ENCODE measurements at regions not wholly inside any gene's neighbourhood (a gene's known extent, or its start where the extent isn't known, plus 50 kb on each side); places are given as distances from the start of the nearest gene placed in this dataset.
A peak's percentile ranks its signal among the peaks of the same experiment; 100 is the strongest.

GRCh38 chr3:5809586-5810246, 622.2 kb downstream of the EDEM1 start:
- Histone ChIP-seq H3K36me3 (no peaks in the 10 kb centered on the region), H3K4me3 (no peak overlapping the region), H3K27me3 (no peaks in the 10 kb centered on the region), H3K9me3 (no peaks in the 10 kb centered on the region), H3K4me1 (no peaks in the 10 kb centered on the region), H3K27ac (no peak overlapping the region)
- intact Hi-C loops (cut with DNase I) = no loop called here
- peak in 1 of 4 donors; percentile 24 for DNase-seq
- ATAC-seq = no peak
- no peak for TF ChIP-seq CTCF (IDR thresholded peaks at IDR 0.05)

- ATAC-seq (no peak), DNase-seq (no peak)
- intact Hi-C loops (cut with DNase I) = no loop called here
- TF ChIP-seq CTCF (IDR thresholded peaks at IDR 0.05) = no peak
- H3K9me3 ChIP-seq = no peaks in the 10 kb centered on the region
- no peaks in the 10 kb centered on the region for H3K27me3 ChIP-seq
- H3K36me3 ChIP-seq = no peaks in the 10 kb centered on the region
- H3K4me3 ChIP-seq = no peak overlapping the region
- no peak overlapping the region for H3K27ac ChIP-seq
- no peaks in the 10 kb centered on the region for H3K4me1 ChIP-seq
These were observed 623.5 kb downstream of the EDEM1 start for GRCh38 chr3:5811016-5811415.

GRCh38 chr3:5813521-5813920, 626.0 kb downstream of the EDEM1 start:
- DNase-seq (no peak), ATAC-seq (no peak)
- intact Hi-C loops (cut with DNase I) = no loop called here
- TF ChIP-seq CTCF (IDR thresholded peaks at IDR 0.05) = no peak
- Histone ChIP-seq H3K9me3 (no peaks in the 10 kb centered on the region), H3K36me3 (no peaks in the 10 kb centered on the region), H3K27ac (no peak overlapping the region), H3K27me3 (no peaks in the 10 kb centered on the region), H3K4me1 (no peaks in the 10 kb centered on the region), H3K4me3 (no peak overlapping the region)

- H3K27ac ChIP-seq = no peak overlapping the region
- no peaks in the 10 kb centered on the region for H3K27me3 ChIP-seq
- H3K9me3 ChIP-seq = peaks cover 0 to 5% of the 10 kb centered on the region in 2 donors
- H3K4me3 ChIP-seq = no peak overlapping the region
- intact Hi-C loops (cut with DNase I) = no loop called here
- no peak for TF ChIP-seq CTCF (IDR thresholded peaks at IDR 0.05)
- ATAC-seq (no peak), DNase-seq (no peak)
- no peaks in the 10 kb centered on the region for H3K4me1 ChIP-seq
- no peaks in the 10 kb centered on the region for H3K36me3 ChIP-seq
These were observed 635.3 kb downstream of the EDEM1 start for GRCh38 chr3:5822843-5823242.

GRCh38 chr3:5826467-5826866, 639.0 kb downstream of the EDEM1 start:
- no peaks in the 10 kb centered on the region for H3K4me1 ChIP-seq
- intact Hi-C loops (cut with DNase I) = no loop called here
- ATAC-seq (no peak), DNase-seq (no peak)
- H3K9me3 ChIP-seq = peaks cover 0 to 11% of the 10 kb centered on the region in 2 donors
- H3K4me3 ChIP-seq = no peak overlapping the region
- H3K27ac ChIP-seq = no peak overlapping the region
- TF ChIP-seq CTCF (IDR thresholded peaks at IDR 0.05) = no peak
- no peaks in the 10 kb centered on the region for H3K36me3 ChIP-seq
- no peaks in the 10 kb centered on the region for H3K27me3 ChIP-seq
